MCF 10A (cell line): ENCODE measurements at regions not wholly inside any gene's neighbourhood (a gene's known extent, or its start where the extent isn't known, plus 50 kb on each side); places are given as distances from the start of the nearest gene placed in this dataset.
A peak's percentile ranks its signal among the peaks of the same experiment; 100 is the strongest.

ENCODE experiments used
- BruUV-seq: library from RNA; stranded (reverse); fragments of 400-500 nt; replicated peaks from 2 replicates; lab custom pipeline; 2021; lab: Mats Ljungman, UMichigan
- CTCF ChIA-PET: fragments of 300-600 bp; sonication (Branson Sonifier 250); formaldehyde crosslinking; extraction: SDS; loops from one replicate; lab custom pipeline; 2021; ENCODE audit warnings: antibody characterized with exemption, inconsistent platforms; lab: Yijun Ruan, JAX
- POLR2A ChIA-PET: fragments of 300-600, 350-650 bp; sonication (Branson Sonifier 250); formaldehyde crosslinking; extraction: SDS; loops from one replicate; lab custom pipeline; 2020; ENCODE audit warnings: antibody characterized with exemption, inconsistent platforms; lab: Yijun Ruan, JAX
- DNase-seq: peaks from one replicate; pipeline ENCODE4 v3.0.0-alpha.2; 2018; ENCODE audit not compliant: unreplicated experiment
- H3K27ac Mint-ChIP-seq: one replicate; pipeline ENCODE4 v1.8.0; 2022; ENCODE audit warnings: mild to moderate bottlenecking, low read depth, mixed read lengths; ENCODE audit not compliant: unreplicated experiment
- H3K27me3 Mint-ChIP-seq: one replicate; pipeline ENCODE4 v1.8.0; 2022; ENCODE audit warnings: mixed read lengths; ENCODE audit not compliant: insufficient read depth, unreplicated experiment
- H3K36me3 Mint-ChIP-seq: one replicate; pipeline ENCODE4 v1.8.0; 2022; ENCODE audit warnings: mild to moderate bottlenecking, moderate library complexity, mixed read lengths; ENCODE audit not compliant: insufficient read depth, unreplicated experiment
- H3K4me1 Mint-ChIP-seq: one replicate; pipeline ENCODE4 v1.8.0; 2022; ENCODE audit warnings: mixed read lengths; ENCODE audit not compliant: insufficient read depth, unreplicated experiment
- H3K4me3 Mint-ChIP-seq: one replicate; pipeline ENCODE4 v1.8.0; 2022; ENCODE audit warnings: mild to moderate bottlenecking, moderate library complexity, mixed read lengths; ENCODE audit not compliant: unreplicated experiment
- H3K9me3 Mint-ChIP-seq: one replicate; pipeline ENCODE4 v1.8.0; 2022; ENCODE audit warnings: mixed read lengths; ENCODE audit not compliant: unreplicated experiment
- CTCF ChIP-seq: fragments of 200-600 bp; IDR thresholded peaks from one replicate; pipeline ENCODE4 v1.8.0; 2022; ENCODE audit warnings: antibody characterized with exemption, mild to moderate bottlenecking; ENCODE audit not compliant: unreplicated experiment
- intact Hi-C: fragments of 100-400 bp; cut with micrococcal nuclease; formaldehyde crosslinking; loops from 2 replicates; pipeline ENCODE4 v1.14.1; 2022

GRCh38 chr1:8137481-8138244 lies 111.6 kb upstream of the ERRFI1 start:
- H3K4me1 Mint-ChIP-seq = peaks cover 44% of the 10 kb centered on the region
- peak overlapping the region; percentile 93 for H3K27ac Mint-ChIP-seq
- TF ChIP-seq CTCF = no peak
- H3K27me3 Mint-ChIP-seq = no peaks in the 10 kb centered on the region
- peak overlapping the region; percentile 55 for H3K4me3 Mint-ChIP-seq
- BruUV-seq = no TSS peak
- ChIA-PET CTCF (interaction anchor here (0.6 to 1.4 kb wide), 2 partner anchors 8 to 13 kb away, joined by 4 to 6 read pairs; no protein-coding TSS in a partner anchor), POLR2A (interaction anchor here (0.6 to 12.2 kb wide), 25 partner anchors 9 to 126 kb away, joined by 3 to 114 read pairs (median 4); no protein-coding TSS in a partner anchor)
- intact Hi-C loops = no loop called here
- no peaks in the 10 kb centered on the region for H3K36me3 Mint-ChIP-seq
- H3K9me3 Mint-ChIP-seq = no peaks in the 10 kb centered on the region
- peak; percentile 85 for DNase-seq

- H3K27me3 Mint-ChIP-seq = no peaks in the 10 kb centered on the region
- BruUV-seq = no TSS peak
- no peak for TF ChIP-seq CTCF
- no peaks in the 10 kb centered on the region for H3K36me3 Mint-ChIP-seq
- POLR2A ChIA-PET = interaction anchor here (0.6 to 12.2 kb wide), 16 partner anchors 14 to 126 kb away, joined by 3 to 114 read pairs (median 6); no protein-coding TSS in a partner anchor
- no peak for DNase-seq
- no peaks in the 10 kb centered on the region for H3K9me3 Mint-ChIP-seq
- peak overlapping the region; percentile 93 for H3K27ac Mint-ChIP-seq
- intact Hi-C loops = no loop called here
- peak overlapping the region; percentile 55 for H3K4me3 Mint-ChIP-seq
- peaks cover 47% of the 10 kb centered on the region for H3K4me1 Mint-ChIP-seq
- CTCF ChIA-PET = interaction anchor here (0.5 to 1.4 kb wide), 3 partner anchors 9 to 34 kb away, joined by 3 to 5 read pairs (median 4); no protein-coding TSS in a partner anchor
Observed at GRCh38 chr1:8136766-8137165, 110.7 kb upstream of the ERRFI1 start.

GRCh38 chr1:8135250-8135649 lies 109.1 kb upstream of the ERRFI1 start:
- BruUV-seq = no TSS peak
- intact Hi-C loops = loop anchor here (2.0 kb wide), 1 partner anchor 104 kb away; no protein-coding TSS in a partner anchor
- CTCF ChIA-PET = interaction anchor here (0.6 to 1.1 kb wide), 4 partner anchors 30 to 108 kb away, joined by 3 to 4 read pairs (median 3); no protein-coding TSS in a partner anchor
- peak overlapping the region; percentile 35 for H3K27ac Mint-ChIP-seq
- no peak overlapping the region for H3K4me3 Mint-ChIP-seq
- no peaks in the 10 kb centered on the region for H3K36me3 Mint-ChIP-seq
- H3K27me3 Mint-ChIP-seq = no peaks in the 10 kb centered on the region
- POLR2A ChIA-PET = interaction anchor here (0.9 to 12.2 kb wide), 12 partner anchors 13 to 124 kb away, joined by 3 to 114 read pairs (median 8); partner anchors contain the start of gene ERRFI1
- H3K9me3 Mint-ChIP-seq = no peaks in the 10 kb centered on the region
- H3K4me1 Mint-ChIP-seq = peaks cover 42% of the 10 kb centered on the region
- DNase-seq = no peak
- TF ChIP-seq CTCF = no peak
